Heart left ventricle (tissue), 16 donors: ENCODE measurements at regions not wholly inside any gene's neighbourhood (a gene's known extent, or its start where the extent isn't known, plus 50 kb on each side); places are given as distances from the start of the nearest gene placed in this dataset.

ENCODE experiments used
- ATAC-seq, 4 donors: fragments of 200-7000 bp; cut with Tn5 transposase; one replicate each; pipeline ENCODE4 v1.9.1; 2020 to 2022; ENCODE audit warnings: moderate library complexity in 4 of 4, mild to moderate bottlenecking in 3 of 4, moderate number of reproducible peaks in 1 of 4
- DNase-seq, 5 donors: peaks; one replicate each; pipeline ENCODE4 v3.0.0-alpha.2; 2020
- H3K27ac ChIP-seq, 12 donors: fragments of 200-600 bp; sonication (generic) in 4 of 12; one replicate each; pipeline versions ENCODE4 v1.5.0 to v1.8.0; 2016 to 2022; ENCODE audit warnings: mild to moderate bottlenecking in 2 of 12
- H3K27me3 ChIP-seq, 9 donors: fragments of 200-600 bp; sonication (generic) in 2 of 9; one replicate each; pipeline versions ENCODE4 v1.5.1 to v1.8.0; 2016 to 2022; ENCODE audit warnings: mild to moderate bottlenecking in 3 of 9
- H3K36me3 ChIP-seq, 9 donors: fragments of 200-600 bp; sonication (generic) in 2 of 9; one replicate each; pipeline versions ENCODE4 v1.5.0 to v1.8.0; 2018 to 2022; ENCODE audit warnings: mild to moderate bottlenecking in 2 of 9
- H3K4me1 ChIP-seq, 12 donors: fragments of 200-600 bp; sonication (generic) in 4 of 12; one replicate each; pipeline versions ENCODE4 v1.5.0 to v1.8.0; 2016 to 2022; ENCODE audit warnings: mild to moderate bottlenecking in 3 of 12
- H3K4me3 ChIP-seq, 12 donors: fragments of 200-600 bp; sonication (generic) in 4 of 12; one replicate each; pipeline versions ENCODE4 v1.5.0 to v1.8.0; 2017 to 2022; ENCODE audit warnings: mild to moderate bottlenecking in 9 of 12, moderate library complexity in 4 of 12
- H3K9me3 ChIP-seq, 12 donors: fragments of 200-600 bp; sonication (generic) in 4 of 12; one replicate each; pipeline versions ENCODE4 v1.5.0 to v1.8.0; 2016 to 2022; ENCODE audit warnings: mild to moderate bottlenecking in 1 of 12
- CTCF ChIP-seq, 12 donors: fragments of 200-600 bp; sonication (generic) in 4 of 12; IDR thresholded peaks; one replicate each; pipeline versions ENCODE4 v1.5.0 to v1.8.0; 2018 to 2022; ENCODE audit warnings: antibody characterized with exemption in 12 of 12, mild to moderate bottlenecking in 5 of 12
- POLR2A ChIP-seq, 2 donors: fragments of 450-650 bp; IDR thresholded peaks; one replicate each; pipeline ENCODE4 v1.6.1; 2017; ENCODE audit warnings: antibody characterized with exemption in 2 of 2, mild to moderate bottlenecking in 2 of 2, moderate library complexity in 2 of 2
- WGBS, 4 donors: extraction: QIAGEN DNeasy Blood & Tissue Kit in 2 of 4; methylation state at CpG; one replicate each; pipeline versions ENCODE4 v1.1.5 to v1.1.7; 2013 to 2018; 5-methylcytosine and 5-hydroxymethylcytosine counted together
- intact Hi-C, 10 donors: fragments of 100-400 bp; cut with DNase I; formaldehyde crosslinking; loops; one replicate each; pipeline versions ENCODE4 v1.11.1 to v1.14.2; 2022
- donor health status: ischemic (EF 13 %, LVEDD 7.1; RV severe dilation, severe dysfunction).
- donor health status: healthy with polysubstance abuse.
- donor health status: DM: no; HTN: yes; CAD: no.
- donor health status: DM: no; HTN: no; CAD: no.
- donor health status: ischemic (EF 25% LVEDD 6.9; RV normal size, moderate dysfunction).
- donor health status: ischemic (EF 25% LVEDD 5.7; RV mildly dilated, moderate dysfunction).
- donor health status: healthy.
- donor health status: DM: yes; HTN: yes; CAD: no.
- donor health status: ischemic (EF 35%, LVEDD 5.7; RV mildly dilated, moderate dysfunction).
- donor health status: nonischemic (EF 11% LVEDD 7.7; RV severe dilation, severe dysfunction).
- donor health status: DM: yes; HTN: yes; CAD: no.
- donor health status: PGD.
- donor health status: ischemic (EF 29% LVEDD 5.4; RV normal size, mild dysfunction).
- donor health status: nonischemic (EF 23%, LVEDD 6.1; RV moderate dilation, normal function).

GRCh38 chr16:60763869-60764268 is 1272.4 kb downstream of the CDH8 start:
- no peak overlapping the region for H3K4me3 ChIP-seq
- no peak overlapping the region for H3K27ac ChIP-seq
- DNase-seq, result no peak
- no peaks in the 10 kb centered on the region for H3K36me3 ChIP-seq
- peaks cover 0 to 10% (median 0%) of the 10 kb centered on the region in 12 donors for H3K9me3 ChIP-seq
- H3K4me1 ChIP-seq, result no peaks in the 10 kb centered on the region
- intact Hi-C loops, result no loop called here
- WGBS, 4 donors, result 76 to 89% (median 81%) methylated on average over 4 of the region's 4 CpGs
- no peak for ATAC-seq
- TF ChIP-seq CTCF (IDR thresholded peaks at IDR 0.05) (no peak), POLR2A (IDR thresholded peaks at IDR 0.05) (no peak)
- H3K27me3 ChIP-seq, result no peaks in the 10 kb centered on the region

- no peak for DNase-seq
- Histone ChIP-seq H3K4me1 (no peaks in the 10 kb centered on the region), H3K27ac (no peak overlapping the region), H3K27me3 (no peaks in the 10 kb centered on the region), H3K36me3 (no peaks in the 10 kb centered on the region), H3K4me3 (no peak overlapping the region), H3K9me3 (no peaks in the 10 kb centered on the region)
- TF ChIP-seq CTCF (IDR thresholded peaks at IDR 0.05), result peak in 7 of 12 donors; percentile 16 to 42 (median 30)
- TF ChIP-seq POLR2A (IDR thresholded peaks at IDR 0.05), result no peak
- intact Hi-C loops, result no loop called here
- no peak for ATAC-seq
These were observed 1280.3 kb downstream of the CDH8 start for GRCh38 chr16:60755907-60756306.

- no peak for ATAC-seq
- no peaks in the 10 kb centered on the region for H3K4me1 ChIP-seq
- intact Hi-C loops, result no loop called here
These were observed 1287.9 kb downstream of the CDH8 start for GRCh38 chr16:60748366-60748765.

GRCh38 chr16:60744198-60744597 is 1292.0 kb downstream of the CDH8 start:
- ATAC-seq (no peak), DNase-seq (no peak)
- Histone ChIP-seq H3K27ac (no peak overlapping the region), H3K4me3 (no peak overlapping the region), H3K4me1 (peaks cover 0 to 7% (median 0%) of the 10 kb centered on the region in 12 donors), H3K27me3 (no peaks in the 10 kb centered on the region), H3K9me3 (no peaks in the 10 kb centered on the region), H3K36me3 (no peaks in the 10 kb centered on the region)
- 74 to 91% (median 82%) methylated on average over 3 of the region's 3 CpGs for WGBS, 4 donors
- no peak for TF ChIP-seq POLR2A (IDR thresholded peaks at IDR 0.05)
- TF ChIP-seq CTCF (IDR thresholded peaks at IDR 0.05), result no peak
- intact Hi-C loops, result no loop called here

More at GRCh38 chr16:60748366-60748765, 1287.9 kb downstream of the CDH8 start:
- TF ChIP-seq POLR2A (IDR thresholded peaks at IDR 0.05), result no peak
- no peak for TF ChIP-seq CTCF (IDR thresholded peaks at IDR 0.05)
- no peaks in the 10 kb centered on the region for H3K27me3 ChIP-seq
- DNase-seq, result no peak
- no peak overlapping the region for H3K4me3 ChIP-seq
- no peak overlapping the region for H3K27ac ChIP-seq
- H3K9me3 ChIP-seq, result no peaks in the 10 kb centered on the region
- H3K36me3 ChIP-seq, result no peaks in the 10 kb centered on the region
